Left ventricle myocardium superior (tissue), 1 donor: ENCODE measurements at regions not wholly inside any gene's neighbourhood (a gene's known extent, or its start where the extent isn't known, plus 50 kb on each side); places are given as distances from the start of the nearest gene placed in this dataset.

Experiments used
- ATAC-seq: fragments of 200-7000 bp; cut with Tn5 transposase; one replicate; pipeline ENCODE4 v1.9.1; 2020; ENCODE audit warnings: mild to moderate bottlenecking, moderate library complexity
- DNase-seq: peaks from one replicate; pipeline ENCODE4 v3.0.0-alpha.2; 2020
- intact Hi-C: fragments of 100-400 bp; cut with micrococcal nuclease; formaldehyde crosslinking; loops from one replicate; pipeline ENCODE4 v1.11.0; 2022
- donor health status: DM: no; HTN: yes; CAD: no; lungs with severe emphysema.

DNA sequence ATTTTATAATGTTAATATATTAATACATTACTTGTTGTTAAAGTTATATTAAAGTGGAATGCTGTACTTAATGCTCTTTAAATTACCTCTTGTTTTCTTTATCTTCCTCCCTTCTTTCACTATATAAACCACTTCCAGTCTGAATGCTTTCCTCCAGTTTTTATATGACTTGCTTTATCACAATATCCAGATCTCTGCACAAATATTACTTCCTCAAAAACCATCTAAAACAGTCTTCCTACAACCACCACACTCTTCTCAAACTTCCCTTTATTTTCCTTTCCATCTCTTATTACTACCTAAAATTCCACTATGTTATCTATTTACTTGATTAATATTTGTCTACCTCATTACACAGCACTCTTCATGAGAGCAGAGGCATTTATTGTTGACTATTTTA is 956.6 kb downstream of the LRFN5 start:
- no peak for DNase-seq
- no peak for ATAC-seq
- intact Hi-C loops: no loop called here

GRCh38 chr14:42556551-42556950 is 949.9 kb downstream of the LRFN5 start:
- no peak for DNase-seq
- peak; percentile 82 for ATAC-seq
- intact Hi-C loops: no loop called here

DNA sequence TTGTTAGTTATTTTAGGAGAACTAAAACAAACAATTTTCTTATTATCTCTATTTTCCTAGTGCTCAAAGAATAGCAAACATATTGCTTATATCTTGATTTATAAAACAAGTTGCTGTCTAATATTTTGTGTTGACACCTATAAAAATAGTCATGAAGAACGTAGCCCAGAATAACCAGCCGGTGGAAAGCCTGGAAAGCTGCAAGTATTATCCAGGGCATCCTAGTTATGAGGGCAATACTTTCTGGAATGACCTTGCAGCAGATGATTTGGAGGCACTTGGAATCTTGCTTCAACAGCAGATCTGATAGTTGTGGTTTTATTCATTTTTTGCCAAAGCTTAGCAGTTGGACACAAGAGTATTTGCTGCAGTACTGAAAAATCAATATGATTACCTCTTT is 948.7 kb downstream of the LRFN5 start:
- DNase-seq (no peak), ATAC-seq (peak; percentile 90)
- intact Hi-C loops: no loop called here

- intact Hi-C loops: no loop called here
- no peak for DNase-seq
- ATAC-seq: no peak
These were observed 947.4 kb downstream of the LRFN5 start for GRCh38 chr14:42554091-42554490.

DNA sequence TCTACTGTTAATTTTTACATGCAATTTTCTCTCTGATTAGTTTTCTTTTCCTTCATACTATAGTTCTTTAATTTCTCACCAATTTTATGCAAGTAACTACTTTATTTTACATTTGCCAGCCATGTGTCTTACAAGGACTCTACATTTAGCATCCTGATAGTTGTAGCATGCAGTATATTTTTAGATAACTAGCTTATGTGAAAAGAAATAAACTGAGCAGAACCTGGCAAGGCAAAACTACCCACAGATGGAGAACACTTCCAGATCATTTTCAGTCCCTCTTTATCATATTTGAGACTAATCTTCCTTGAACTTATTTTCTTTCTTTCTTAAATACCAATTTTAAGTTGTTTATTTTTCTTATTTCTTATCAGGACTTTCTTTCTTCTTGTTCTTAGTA is 943.6 kb downstream of the LRFN5 start:
- intact Hi-C loops: no loop called here
- DNase-seq: no peak
- peak; percentile 71 for ATAC-seq

DNA sequence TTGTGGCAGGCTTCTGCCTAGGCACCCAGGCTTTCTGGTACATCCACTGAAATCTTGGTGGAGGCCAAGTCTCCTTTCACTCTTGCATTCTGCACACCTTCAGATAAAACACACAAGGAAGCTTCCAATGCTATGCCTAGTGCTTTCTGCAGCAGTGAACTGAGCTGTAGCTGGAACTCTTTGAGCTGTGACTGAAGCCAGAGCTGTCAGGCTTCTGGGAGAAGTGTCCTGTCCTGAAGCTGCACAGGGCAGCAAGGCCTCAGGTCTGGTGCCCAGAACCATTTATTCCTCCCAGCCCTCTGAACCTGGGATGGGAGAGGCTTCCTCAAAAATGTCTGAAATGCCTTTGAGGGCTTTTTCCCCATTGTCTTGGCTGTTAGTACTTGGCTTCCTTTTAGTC is 941.7 kb downstream of the LRFN5 start:
- ATAC-seq: peak; percentile 47
- no peak for DNase-seq
- intact Hi-C loops: no loop called here

DNA sequence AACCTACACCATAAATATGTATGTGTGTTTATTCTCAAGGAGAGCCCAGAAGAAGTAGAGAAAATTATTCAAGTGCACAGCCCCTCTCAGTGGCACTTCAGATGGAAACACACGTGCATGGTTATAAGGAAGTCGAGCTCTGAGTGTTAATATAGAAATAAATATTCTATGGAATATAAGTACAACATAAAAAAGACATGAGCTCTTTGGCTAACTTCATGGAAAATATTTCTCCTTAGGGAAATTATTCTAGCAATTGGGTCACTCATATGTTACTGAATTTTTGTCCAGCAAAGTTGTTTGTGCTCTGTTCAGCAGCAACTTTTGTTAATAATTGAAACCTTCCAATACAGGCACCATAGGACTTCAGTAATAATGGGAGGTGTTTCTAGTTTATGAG is 939.0 kb downstream of the LRFN5 start:
- DNase-seq (no peak), ATAC-seq (no peak)
- intact Hi-C loops: no loop called here

- DNase-seq (no peak), ATAC-seq (no peak)
- intact Hi-C loops: no loop called here
These were observed 934.9 kb downstream of the LRFN5 start for GRCh38 chr14:42541535-42542001.

- intact Hi-C loops: no loop called here
- DNase-seq (no peak), ATAC-seq (no peak)
These were observed 928.7 kb downstream of the LRFN5 start for GRCh38 chr14:42535397-42535796.

- ATAC-seq: no peak
- intact Hi-C loops: no loop called here
These were observed 926.8 kb downstream of the LRFN5 start for GRCh38 chr14:42533476-42533875.

GRCh38 chr14:42532194-42532593 is 925.5 kb downstream of the LRFN5 start:
- intact Hi-C loops: no loop called here
- DNase-seq (no peak), ATAC-seq (no peak)

More at GRCh38 chr14:42533476-42533875, 926.8 kb downstream of the LRFN5 start:
- no peak for DNase-seq

DNA sequence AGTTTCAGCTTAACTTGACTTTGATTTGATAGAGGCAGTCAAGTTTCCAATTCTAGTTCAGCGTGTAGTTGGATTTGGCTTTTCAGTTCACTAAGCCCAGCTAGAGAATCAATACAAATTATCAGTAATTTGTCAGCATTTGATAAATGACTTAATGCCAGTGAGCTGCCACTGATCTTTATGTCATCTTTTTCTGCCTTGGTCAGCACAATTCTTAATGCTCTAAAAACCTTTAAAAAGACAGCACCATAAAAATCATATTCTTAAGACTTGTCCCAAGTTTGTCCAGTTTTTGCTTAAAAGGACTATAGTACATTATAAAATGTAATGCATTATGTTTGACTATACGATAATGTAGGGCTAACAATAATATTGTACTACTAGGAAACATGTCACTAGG is 920.5 kb downstream of the LRFN5 start:
- intact Hi-C loops: no loop called here
- DNase-seq: no peak
- ATAC-seq: no peak

GRCh38 chr14:42523666-42524065 is 917.0 kb downstream of the LRFN5 start:
- DNase-seq (no peak), ATAC-seq (no peak)
- intact Hi-C loops: no loop called here

DNA sequence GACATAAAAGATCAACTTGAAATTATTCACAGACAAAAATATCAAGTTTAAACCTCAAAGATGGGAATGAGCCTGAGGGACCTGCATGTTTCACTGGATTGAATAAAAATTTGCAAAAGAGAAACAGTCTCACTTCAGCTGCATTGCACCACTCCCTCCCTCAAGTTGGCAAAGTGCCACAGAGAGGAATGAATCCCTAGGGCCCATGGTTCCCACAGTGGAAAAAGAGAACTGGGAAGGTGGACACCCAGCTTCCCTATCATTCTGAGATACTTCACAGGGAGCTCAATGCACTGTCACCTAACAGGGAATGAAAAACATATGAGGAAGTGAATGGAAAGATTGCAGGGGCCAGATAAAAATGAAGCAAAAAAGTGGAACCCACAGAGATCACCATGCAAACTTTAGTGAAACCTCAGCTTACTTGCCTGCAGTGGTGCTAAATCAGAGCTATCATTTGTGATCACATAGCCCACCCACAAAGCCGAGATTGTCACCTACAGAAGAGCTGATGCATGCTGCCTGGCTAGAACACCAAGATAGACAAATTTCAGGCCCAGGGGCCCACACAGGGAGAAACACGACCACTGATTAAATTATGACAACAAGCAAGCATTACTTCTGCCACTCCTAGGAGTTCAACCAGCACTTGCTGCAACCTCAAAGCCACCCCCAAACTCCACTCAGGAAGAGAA is 911.3 kb downstream of the LRFN5 start:
- no peak for DNase-seq
- no peak for ATAC-seq
- intact Hi-C loops: no loop called here

DNA sequence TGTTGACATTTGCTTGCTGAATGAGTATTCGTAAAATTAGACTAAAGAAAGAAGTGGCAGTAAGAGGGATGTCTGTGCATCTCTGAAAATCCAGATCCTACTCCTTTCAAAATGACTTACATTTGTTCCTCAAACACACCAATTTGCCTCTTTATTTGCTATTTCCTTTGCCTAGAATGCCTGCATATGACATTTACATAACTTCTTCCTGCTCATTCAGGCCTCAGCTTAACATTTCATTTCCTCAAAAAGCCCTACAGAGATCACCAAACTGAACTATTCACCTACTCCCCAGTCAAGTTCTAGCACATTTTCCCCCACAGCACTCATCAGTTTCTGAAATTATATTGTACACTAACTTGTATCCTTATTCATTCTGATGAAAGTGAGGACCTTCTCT is 907.2 kb downstream of the LRFN5 start:
- intact Hi-C loops: no loop called here
- no peak for ATAC-seq
- DNase-seq: no peak

DNA sequence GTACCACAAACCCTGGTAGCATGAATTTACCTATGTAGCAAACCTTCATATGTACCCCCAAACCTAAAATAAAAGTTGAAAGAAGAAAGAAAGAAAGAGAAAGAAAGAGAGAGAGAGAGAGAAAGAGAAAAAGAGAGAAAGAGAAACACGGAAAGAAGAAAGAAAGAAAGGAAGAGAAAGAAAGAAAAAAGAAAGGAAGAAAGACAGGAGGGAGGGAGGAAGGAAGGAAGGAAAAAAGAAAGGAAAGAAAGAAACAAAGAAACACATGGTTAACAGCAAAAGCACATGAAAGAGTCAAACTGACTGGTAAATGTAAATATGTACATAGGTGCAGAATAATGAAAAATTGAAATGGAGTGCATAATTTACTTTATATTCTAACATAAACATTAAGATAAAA is 903.4 kb downstream of the LRFN5 start:
- ATAC-seq (no peak), DNase-seq (no peak)
- intact Hi-C loops: no loop called here

GRCh38 chr14:42508209-42508946 is 901.7 kb downstream of the LRFN5 start:
- no peak for DNase-seq
- intact Hi-C loops: no loop called here
- no peak for ATAC-seq

DNA sequence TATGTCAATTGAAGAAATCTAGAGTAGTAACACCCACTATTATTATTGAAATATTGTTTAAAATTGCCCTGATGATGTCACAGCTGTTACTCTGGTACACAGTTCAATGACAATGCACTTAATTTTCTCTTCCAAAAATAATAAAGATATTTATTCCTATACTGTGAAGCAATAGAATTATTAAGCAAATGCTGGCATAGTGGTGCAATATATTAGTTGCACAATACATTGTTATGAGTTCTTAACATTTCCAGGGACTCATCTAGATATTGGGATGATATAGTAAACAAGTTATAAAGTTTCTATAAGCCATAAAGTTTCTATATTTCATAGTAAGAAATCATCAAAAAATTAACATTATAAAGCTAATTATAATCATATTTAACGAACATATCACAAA is 897.8 kb downstream of the LRFN5 start:
- intact Hi-C loops: no loop called here
- no peak for ATAC-seq
- DNase-seq: no peak

GRCh38 chr14:42499137-42499536 is 892.5 kb downstream of the LRFN5 start:
- ATAC-seq (no peak), DNase-seq (no peak)
- intact Hi-C loops: no loop called here

- ATAC-seq: no peak
- intact Hi-C loops: no loop called here
- no peak for DNase-seq
These were observed 883.9 kb downstream of the LRFN5 start for GRCh38 chr14:42490536-42490935.

- ATAC-seq: no peak
- DNase-seq: no peak
- intact Hi-C loops: no loop called here
These were observed 882.3 kb downstream of the LRFN5 start for GRCh38 chr14:42488965-42489364.
